ENCODE measurements at regions not wholly inside any gene's neighbourhood (a gene's known extent, or its start where the extent isn't known, plus 50 kb on each side); places are given as distances from the start of the nearest gene placed in this dataset.
A peak's percentile ranks its signal among the peaks of the same experiment; 100 is the strongest.

DNA sequence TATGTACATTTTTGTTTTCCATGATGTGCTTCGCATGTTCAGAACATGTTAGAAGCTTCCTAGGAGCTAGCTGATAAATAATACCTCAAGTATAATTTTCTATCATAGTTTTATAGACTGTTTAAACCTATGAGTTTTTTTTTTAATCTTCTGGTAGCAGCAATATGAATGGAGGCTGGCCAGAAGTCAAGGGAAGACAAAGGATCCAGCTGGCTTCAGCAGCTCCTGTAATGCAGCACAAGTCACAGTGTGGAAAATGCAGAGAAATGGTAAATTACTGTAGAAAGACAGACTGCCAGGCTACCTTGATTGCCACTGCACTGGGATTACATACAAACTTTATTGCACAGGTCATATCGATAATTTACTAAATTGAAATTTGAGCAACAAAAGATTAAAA is 537.9 kb downstream of the IQCM start:
- no peaks in the 10 kb centered on the region for H3K79me2 ChIP-seq (ENCODE audit: control insufficient read depth, insufficient read depth, low read length)
- no peak for DNase-seq (ENCODE audit: low read depth in 2 of 2)
- TF ChIP-seq, protein P1, sequence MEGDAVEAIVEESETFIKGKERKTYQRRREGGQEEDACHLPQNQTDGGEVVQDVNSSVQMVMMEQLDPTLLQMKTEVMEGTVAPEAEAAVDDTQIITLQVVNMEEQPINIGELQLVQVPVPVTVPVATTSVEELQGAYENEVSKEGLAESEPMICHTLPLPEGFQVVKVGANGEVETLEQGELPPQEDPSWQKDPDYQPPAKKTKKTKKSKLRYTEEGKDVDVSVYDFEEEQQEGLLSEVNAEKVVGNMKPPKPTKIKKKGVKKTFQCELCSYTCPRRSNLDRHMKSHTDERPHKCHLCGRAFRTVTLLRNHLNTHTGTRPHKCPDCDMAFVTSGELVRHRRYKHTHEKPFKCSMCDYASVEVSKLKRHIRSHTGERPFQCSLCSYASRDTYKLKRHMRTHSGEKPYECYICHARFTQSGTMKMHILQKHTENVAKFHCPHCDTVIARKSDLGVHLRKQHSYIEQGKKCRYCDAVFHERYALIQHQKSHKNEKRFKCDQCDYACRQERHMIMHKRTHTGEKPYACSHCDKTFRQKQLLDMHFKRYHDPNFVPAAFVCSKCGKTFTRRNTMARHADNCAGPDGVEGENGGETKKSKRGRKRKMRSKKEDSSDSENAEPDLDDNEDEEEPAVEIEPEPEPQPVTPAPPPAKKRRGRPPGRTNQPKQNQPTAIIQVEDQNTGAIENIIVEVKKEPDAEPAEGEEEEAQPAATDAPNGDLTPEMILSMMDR (conservative IDR thresholded peaks at IDR 0.05 in 1 of 2, IDR thresholded peaks at IDR 0.05 in 1 of 2; ENCODE audit: low read depth in 1 of 2, low read length in 2 of 2), result no peak
- H3K4me3 ChIP-seq (replicated peaks in 1 of 4; ENCODE audit: control extremely low read depth in 1 of 4, insufficient read depth in 1 of 4, low read depth in 3 of 4, low read length in 4 of 4), result no peak overlapping the region
- H3K9ac ChIP-seq (ENCODE audit: insufficient read depth, low read length), result no peak overlapping the region
- H2AFZ ChIP-seq (ENCODE audit: low read length), result no peak overlapping the region
- H3K36me3 ChIP-seq (ENCODE audit: control insufficient read depth, insufficient read depth, low read length), result no peaks in the 10 kb centered on the region
- H3K27me3 ChIP-seq (ENCODE audit: control insufficient read depth, insufficient read depth, low read length), result no peaks in the 10 kb centered on the region
- no peak overlapping the region for H3K4me2 ChIP-seq (ENCODE audit: extremely low read depth, insufficient read depth, low read length)
- H4K20me1 ChIP-seq (ENCODE audit: control insufficient read depth, extremely low read depth, insufficient read depth, low read length), result no peaks in the 10 kb centered on the region
- H3K27ac ChIP-seq (ENCODE audit: insufficient read depth, low read length), result no peak overlapping the region
- no peaks in the 10 kb centered on the region for H3K4me1 ChIP-seq (ENCODE audit: control insufficient read depth, extremely low read depth, insufficient read depth, low read length)
- no peaks in the 10 kb centered on the region for H3K9me3 ChIP-seq (ENCODE audit: control insufficient read depth, insufficient read depth, low read depth, low read length)

DNA sequence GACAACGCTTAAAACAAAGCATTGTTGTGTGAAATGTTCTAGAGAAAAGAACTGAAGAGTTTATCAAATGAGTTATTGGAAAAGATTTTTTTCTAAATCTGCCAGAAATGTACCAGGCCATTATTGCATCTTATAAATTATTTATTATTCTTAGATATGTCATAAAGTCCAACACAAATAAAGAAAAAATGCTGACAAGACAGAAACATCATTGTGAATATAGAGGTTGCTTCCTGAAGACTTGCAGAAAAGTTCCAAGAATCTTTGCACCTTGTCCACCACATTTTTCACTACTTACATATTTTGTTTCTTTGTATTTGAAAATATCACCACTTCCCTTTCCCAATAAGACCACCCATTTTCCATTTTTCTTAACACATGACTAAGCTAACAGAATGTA is 545.8 kb downstream of the IQCM start:
- Histone ChIP-seq H3K4me2 (ENCODE audit: extremely low read depth, insufficient read depth, low read length) (no peak overlapping the region), H3K27ac (ENCODE audit: insufficient read depth, low read length) (no peak overlapping the region), H4K20me1 (ENCODE audit: control insufficient read depth, extremely low read depth, insufficient read depth, low read length) (no peaks in the 10 kb centered on the region), H3K9me3 (ENCODE audit: control insufficient read depth, insufficient read depth, low read depth, low read length) (no peaks in the 10 kb centered on the region), H3K79me2 (ENCODE audit: control insufficient read depth, insufficient read depth, low read length) (no peaks in the 10 kb centered on the region), H3K36me3 (ENCODE audit: control insufficient read depth, insufficient read depth, low read length) (no peaks in the 10 kb centered on the region), H3K9ac (ENCODE audit: insufficient read depth, low read length) (no peak overlapping the region), H3K27me3 (ENCODE audit: control insufficient read depth, insufficient read depth, low read length) (no peaks in the 10 kb centered on the region), H2AFZ (ENCODE audit: low read length) (no peak overlapping the region), H3K4me1 (ENCODE audit: control insufficient read depth, extremely low read depth, insufficient read depth, low read length) (no peaks in the 10 kb centered on the region), H3K4me3 (replicated peaks in 1 of 4; ENCODE audit: control extremely low read depth in 1 of 4, insufficient read depth in 1 of 4, low read depth in 3 of 4, low read length in 4 of 4) (no peak overlapping the region)
- no peak for DNase-seq (ENCODE audit: low read depth in 2 of 2)
- TF ChIP-seq, protein P1 (conservative IDR thresholded peaks at IDR 0.05 in 1 of 2, IDR thresholded peaks at IDR 0.05 in 1 of 2; ENCODE audit: low read depth in 1 of 2, low read length in 2 of 2), result no peak
- no peak for TF ChIP-seq EZH2 (IDR thresholded peaks at IDR 0.05; ENCODE audit: low read length, missing control alignments)

DNA sequence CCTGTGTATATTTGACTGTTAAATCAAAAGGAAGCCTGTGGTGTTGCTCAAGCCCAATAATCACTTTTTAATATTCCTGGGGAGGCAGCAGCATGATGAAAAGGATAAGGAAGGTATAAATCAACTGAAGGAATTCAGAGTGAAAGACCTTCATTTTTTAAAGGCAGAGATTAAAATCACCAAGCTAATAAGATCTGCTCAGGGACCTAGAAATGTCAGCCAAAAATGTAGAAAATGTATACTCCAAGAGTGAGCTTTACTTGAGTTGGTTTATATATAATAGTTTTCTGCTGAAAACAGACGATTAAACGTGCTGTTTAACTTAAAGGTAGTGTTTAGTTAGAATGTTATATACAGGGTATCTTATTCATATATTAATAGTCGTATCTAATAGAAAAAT is 549.3 kb downstream of the IQCM start:
- no peaks in the 10 kb centered on the region for H3K79me2 ChIP-seq (ENCODE audit: control insufficient read depth, insufficient read depth, low read length)
- no peaks in the 10 kb centered on the region for H3K4me1 ChIP-seq (ENCODE audit: control insufficient read depth, extremely low read depth, insufficient read depth, low read length)
- H3K27ac ChIP-seq (ENCODE audit: insufficient read depth, low read length), result no peak overlapping the region
- no peak overlapping the region for H2AFZ ChIP-seq (ENCODE audit: low read length)
- H3K4me2 ChIP-seq (ENCODE audit: extremely low read depth, insufficient read depth, low read length), result no peak overlapping the region
- no peak overlapping the region for H3K4me3 ChIP-seq (replicated peaks in 1 of 4; ENCODE audit: control extremely low read depth in 1 of 4, insufficient read depth in 1 of 4, low read depth in 3 of 4, low read length in 4 of 4)
- H3K27me3 ChIP-seq (ENCODE audit: control insufficient read depth, insufficient read depth, low read length), result no peaks in the 10 kb centered on the region
- DNase-seq (ENCODE audit: low read depth in 2 of 2), result peak in 1 of 2 donors; percentile 27
- H4K20me1 ChIP-seq (ENCODE audit: control insufficient read depth, extremely low read depth, insufficient read depth, low read length), result no peaks in the 10 kb centered on the region
- no peaks in the 10 kb centered on the region for H3K9me3 ChIP-seq (ENCODE audit: control insufficient read depth, insufficient read depth, low read depth, low read length)
- no peak overlapping the region for H3K9ac ChIP-seq (ENCODE audit: insufficient read depth, low read length)
- TF ChIP-seq, protein P1 (conservative IDR thresholded peaks at IDR 0.05 in 1 of 2, IDR thresholded peaks at IDR 0.05 in 1 of 2; ENCODE audit: low read depth in 1 of 2, low read length in 2 of 2), result no peak
- no peak for TF ChIP-seq EZH2 (IDR thresholded peaks at IDR 0.05; ENCODE audit: low read length, missing control alignments)
- H3K36me3 ChIP-seq (ENCODE audit: control insufficient read depth, insufficient read depth, low read length), result no peaks in the 10 kb centered on the region
